ENCODE measurements at regions not wholly inside any gene's neighbourhood (a gene's known extent, or its start where the extent isn't known, plus 50 kb on each side); places are given as distances from the start of the nearest gene placed in this dataset.
"Not testable (repeated sequence)": the region's sequence is repeated elsewhere in the genome, so short reads cannot be mapped to it uniquely, and the experiment has no call there.

DNA sequence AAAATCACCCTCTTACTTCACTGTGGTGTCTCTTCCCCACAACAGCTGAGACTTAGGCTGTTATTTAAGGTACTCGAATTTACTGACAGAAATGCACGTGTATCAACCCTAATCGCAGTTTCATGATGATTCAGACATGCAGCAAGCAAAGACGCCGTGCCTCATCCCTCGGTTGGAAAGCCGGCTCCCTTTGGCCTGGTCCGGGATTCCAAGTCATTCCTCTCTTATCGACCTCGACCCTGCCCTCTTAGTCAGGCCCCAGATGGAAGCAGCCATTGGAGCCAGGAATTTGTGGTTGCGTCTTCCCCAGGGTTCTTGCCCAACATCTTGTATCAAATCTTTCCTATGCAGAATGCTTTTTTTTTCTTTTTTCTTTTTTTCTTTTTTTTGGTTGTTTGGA lies 229.5 kb downstream of the GATA3 start:
- no peak for DNase-seq

DNA sequence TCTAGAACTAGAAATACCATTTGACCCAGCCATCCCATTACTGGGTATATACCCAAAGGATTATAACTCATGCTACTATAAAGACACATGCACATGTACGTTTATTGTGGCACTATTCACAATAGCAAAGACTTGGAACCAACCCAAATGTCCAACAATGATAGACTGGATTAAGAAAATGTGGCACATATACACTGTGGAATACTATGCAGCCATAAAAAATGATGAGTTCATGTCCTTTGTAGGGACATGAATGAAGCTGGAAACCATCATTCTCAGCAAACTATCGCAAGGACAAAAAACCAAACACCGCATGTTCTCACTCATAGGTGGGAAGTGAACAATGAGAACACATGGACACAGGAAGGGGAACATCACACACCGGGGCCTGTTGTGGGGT lies 231.5 kb downstream of the GATA3 start:
- DNase-seq: not testable (repeated sequence)

DNA sequence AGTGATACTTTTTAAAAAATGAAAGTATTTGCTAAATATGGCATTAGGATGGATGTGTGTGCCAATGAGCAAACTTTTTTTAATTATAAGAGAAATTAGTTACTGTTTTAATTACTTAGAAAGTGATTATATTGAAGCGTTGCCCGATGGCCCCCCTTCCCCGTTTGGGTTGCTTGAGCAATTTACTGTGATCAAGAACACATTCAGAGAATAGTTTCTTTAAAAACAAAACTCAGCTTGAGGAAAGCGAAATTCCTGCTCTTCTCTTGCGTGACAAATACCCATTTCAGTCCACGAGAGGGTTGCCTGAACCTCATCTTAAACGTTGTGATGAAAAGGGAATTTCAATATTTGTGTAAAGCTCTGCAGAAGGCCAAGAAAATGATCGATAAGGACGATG lies 234.1 kb downstream of the GATA3 start:
- DNase-seq: no peak

DNA sequence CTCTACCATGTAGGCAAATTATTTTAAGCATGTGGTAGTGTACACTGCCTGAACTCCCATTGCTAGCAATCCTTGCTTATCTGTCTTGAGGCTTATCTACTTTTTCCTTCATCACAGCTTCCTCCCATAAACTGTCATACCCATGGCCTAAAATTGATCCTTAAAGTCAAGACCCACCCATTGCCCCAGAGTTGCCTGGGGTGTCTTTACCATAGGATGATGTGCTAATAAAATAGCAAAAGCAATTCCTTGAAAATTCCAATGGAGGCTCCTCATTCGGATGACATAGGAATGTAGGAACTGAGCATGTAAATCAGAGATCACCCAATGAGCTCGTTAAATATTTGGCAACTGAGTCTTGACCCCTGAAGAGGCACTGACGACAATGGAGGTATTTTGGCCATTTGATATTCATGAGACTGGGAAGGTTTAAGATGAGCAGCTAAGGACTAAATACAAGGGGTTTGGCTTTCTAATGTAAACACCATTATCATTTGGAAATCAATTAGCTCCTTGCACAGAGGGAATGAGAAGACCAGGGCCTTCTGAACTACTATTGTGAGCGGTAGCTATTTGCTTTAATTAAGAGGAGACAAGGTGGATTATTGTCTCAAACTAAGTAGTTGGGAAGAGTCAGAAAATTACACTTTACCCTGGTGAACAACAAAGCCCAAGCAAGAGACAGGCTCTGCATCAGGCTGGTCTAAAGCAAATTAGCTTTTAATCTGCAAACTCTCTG lies 234.9 kb downstream of the GATA3 start:
- DNase-seq: no peak

DNA sequence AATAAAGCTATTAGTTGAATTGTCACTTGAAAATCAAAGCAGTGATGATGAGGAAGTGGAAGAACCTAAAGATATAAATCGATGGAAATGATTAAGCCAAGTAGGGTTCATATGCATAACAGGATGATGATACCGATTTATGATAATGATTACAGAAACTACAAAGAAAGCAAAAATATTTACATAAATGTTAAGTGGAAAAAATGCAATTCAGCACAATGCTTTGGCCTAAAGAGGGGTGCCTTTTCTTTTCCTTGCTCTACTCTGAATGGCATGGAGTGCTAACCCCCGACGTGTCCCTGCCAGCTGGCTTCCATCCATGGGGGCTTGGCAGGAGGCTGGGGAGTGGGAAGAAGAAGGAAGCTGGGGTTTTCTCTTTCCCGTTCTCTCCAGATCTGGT lies 240.3 kb downstream of the GATA3 start:
- DNase-seq: no peak

DNA sequence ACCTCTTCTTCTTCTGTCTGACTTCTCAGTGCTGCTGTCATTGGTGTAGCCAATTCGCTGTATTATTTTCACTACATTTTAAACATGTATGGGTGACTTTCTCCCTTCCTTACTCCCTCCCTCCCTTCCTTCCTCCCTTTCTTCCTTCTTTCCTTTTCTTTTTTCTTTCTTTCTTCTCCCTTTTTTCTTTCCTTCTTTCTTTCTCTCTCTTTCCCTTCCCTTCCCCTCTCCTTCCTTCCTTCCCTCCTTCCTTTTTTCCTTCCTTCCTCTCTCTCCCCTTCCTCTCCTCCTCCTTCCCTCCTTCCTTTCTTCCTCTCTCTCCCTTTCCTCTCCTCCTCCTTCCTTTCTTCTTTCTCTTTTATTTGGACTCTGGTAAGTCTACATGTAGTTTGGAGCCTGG lies 240.8 kb downstream of the GATA3 start:
- DNase-seq: no peak

DNA sequence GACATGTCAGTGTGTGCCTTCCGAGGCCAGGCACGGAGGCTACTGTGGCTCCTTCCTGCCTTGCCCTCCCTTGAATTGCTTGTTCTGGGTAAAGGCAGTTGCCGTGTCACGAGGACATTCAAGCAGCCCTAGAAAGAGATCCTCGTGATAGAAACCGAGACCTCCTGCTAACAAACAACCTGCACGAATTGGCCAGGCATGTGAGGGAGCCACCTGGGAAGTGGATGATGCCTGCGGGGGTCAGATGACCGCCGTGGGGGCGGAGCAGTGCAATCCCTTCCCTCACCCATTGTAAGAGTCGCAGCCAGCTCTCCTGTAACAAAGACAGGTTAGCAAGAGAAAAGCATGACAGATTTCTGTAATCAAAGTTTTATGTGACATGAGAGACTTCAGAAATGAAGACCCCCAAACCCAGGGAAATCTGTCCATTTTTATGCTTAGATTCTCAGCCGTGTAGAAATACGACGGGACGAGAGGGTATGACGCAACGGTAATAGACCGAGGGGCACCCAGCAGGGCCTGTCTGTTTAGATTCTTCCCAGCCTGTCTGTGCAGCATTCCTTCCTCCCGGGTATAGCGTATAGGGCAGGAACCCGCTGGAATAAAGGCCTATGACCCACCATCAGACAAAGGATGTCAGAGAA lies 241.7 kb downstream of the GATA3 start:
- DNase-seq: no peak

DNA sequence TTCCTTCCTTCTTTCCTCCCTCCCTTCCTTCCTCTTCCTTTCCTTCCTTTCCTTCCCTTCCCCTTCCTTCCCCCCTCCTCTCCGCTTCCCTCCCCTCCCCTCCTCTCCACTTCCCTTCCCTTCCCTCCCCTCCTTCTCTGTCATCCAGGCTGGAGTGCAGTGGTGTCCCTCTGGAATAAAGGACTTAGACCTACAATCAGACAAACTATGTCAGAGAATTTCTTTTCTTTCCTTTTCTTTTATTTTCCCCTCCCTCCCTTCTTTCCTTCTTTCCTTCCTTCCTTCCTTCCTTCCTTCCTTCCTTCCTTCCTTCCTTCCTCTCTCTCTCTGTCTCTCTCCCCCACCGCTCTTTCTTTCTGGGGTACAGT lies 242.2 kb downstream of the GATA3 start:
- no peak for DNase-seq

DNA sequence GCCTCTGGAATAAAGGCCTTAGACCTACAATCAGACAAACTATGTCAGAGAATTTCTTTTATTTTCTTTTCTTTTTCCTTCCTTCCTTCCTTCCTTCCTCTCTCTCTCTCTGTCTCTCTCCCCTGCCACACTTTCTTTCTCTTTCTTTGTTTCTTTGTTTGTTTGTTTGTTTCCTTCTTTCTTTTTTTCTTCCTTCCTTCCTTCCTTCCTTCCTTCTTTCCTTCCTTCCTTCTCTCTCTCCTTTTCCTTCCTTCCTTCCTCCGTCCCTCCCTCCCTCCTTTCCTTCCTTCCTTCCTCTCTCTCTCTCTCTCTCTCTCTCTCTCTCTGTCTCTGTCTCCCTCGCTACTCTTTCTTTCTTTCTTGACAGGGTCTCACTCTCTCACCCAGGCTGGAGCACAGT lies 242.6 kb downstream of the GATA3 start:
- no peak for DNase-seq

DNA sequence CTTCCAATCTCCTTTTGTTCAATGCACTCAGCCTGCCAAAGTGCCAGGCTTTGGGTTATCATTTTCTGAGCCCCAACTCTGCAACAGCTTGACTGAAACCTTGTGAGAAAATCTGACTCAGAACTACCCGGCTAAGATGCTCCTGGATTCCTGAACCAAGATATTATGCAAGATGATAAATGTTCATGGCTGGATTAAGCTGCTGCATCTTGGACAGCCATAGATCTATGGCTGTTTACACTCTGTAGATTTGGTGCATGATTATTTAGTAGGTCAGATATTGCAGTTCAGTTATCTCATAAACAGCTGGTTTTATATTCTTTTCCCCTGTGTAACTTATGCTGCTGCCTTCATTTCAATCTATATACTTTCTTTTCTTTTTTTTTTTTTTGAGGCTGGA lies 243.5 kb downstream of the GATA3 start:
- no peak for DNase-seq

DNA sequence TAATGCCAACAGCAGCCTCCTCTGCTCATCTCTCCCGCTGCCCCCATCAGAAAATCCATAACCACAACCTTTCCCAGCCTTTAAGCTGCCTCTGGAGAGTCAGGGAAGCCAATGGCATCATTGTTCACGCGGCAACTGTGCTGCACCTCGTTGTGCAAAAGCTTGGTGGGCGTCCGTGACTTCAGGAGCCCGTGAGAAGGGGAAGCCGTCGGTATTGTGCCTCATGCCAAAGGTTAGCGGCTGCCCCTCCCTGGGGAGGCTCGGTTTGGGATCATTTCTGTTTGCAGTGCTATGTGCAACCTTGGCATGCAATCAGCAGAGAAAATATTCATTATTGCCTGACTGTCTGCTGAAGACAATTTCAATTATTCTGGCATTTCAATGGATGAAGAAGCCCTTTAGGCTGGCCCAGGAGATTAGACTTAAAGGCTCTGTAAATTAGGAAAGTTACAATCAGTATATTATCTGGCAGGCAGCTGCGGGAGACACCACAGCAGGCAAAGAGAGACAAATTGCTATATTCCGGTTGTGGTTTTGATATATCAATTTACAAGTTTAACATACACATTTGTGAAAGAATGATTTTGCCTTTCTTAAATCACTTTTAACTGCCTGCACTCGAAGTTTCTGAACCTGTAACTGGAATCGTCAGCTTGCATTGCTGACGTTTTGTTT lies 244.5 kb downstream of the GATA3 start:
- no peak for DNase-seq

DNA sequence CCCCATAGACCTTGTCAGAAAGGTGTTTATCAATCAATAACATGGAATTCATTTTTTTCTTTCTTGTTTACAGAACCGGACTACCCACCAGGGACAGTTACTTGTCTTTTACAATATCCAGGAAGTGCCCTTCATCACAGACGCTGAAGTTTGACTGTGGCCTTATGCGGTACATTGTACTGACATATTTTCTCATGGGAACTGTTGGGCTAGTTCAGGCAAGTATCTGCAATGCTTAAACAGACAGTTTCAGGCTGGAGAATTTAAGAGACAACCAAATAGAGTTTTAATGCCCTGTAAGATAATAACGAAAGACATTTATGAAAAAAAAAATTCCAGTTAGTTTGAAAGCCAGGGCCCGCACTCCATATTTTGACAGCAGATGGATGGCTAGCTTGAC lies 246.4 kb downstream of the GATA3 start:
- DNase-seq: no peak

DNA sequence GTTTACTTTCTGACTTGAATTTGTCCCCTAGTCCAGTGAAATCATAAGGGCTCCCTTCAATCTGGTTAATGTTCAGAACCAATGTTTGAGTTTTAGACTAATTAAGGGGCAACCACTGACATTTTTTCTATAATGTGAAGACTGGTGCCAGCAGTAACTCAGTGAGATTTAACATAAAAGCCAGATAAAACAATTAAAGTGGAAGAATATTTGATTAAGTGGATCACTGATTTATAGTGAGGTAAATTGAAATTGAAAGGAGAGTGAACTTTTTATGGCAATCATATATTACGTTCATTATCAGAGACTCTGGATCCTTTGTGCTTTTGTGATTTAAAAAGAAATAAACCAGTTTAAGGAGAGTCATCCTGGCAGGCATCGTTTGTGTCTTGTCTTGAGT lies 246.8 kb downstream of the GATA3 start:
- no peak for DNase-seq

DNA sequence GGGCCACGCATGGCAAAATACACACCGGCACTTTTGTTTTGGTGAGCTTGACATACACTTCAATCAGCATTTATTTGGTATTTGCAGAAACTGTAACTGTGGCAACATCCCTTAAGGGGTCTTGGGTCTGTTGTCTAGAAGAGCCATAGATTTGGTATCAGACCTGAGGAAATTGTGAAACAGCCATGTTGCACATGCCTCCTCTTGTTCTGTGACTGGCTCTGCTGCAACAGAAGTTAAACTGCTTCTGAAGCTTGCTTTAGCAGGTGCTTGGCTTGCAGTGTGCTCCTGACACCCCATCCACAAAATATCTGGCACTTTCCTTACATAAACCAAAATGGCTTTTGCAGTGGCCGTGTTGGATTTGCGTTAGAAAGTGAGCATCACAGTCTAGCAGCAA lies 247.3 kb downstream of the GATA3 start:
- DNase-seq: no peak

DNA sequence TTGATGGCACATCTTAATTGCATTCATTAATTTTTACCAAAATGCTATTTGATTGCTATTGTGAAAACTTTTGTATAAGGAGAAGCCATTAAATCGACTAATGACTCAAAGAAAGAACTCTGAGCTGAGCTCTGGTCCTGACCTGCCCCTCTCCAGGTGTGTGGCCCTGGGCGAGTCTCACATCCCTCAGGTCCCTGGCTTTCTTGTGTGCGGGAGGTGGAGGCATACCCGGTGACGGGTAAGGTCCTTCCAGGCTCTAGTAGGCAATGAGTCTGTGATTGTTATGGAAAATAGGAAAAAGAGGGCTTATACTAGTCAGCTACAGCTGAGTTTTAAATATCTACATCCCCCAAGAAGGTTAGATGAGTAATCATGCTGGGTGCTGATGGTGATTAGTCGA lies 248.1 kb downstream of the GATA3 start:
- DNase-seq: no peak

DNA sequence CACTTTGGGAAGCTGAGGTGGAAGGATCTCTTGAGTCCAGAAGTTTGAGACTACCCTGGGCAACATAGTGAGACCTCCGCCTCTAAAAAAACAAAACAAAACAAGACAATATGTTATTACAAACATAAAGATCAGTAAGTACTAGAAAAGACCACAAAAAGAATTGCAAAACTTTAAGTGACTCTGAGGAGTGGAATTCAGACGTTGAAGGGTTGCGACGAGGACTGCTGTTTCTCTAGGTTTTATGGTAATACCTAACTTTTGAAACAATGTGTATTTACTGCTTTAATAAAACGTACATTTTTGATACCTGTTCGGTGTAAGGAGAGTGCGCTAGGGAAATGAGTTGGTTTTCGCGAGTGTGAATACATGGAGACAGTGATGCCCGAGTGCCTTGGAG lies 250.4 kb downstream of the GATA3 start:
- no peak for DNase-seq

DNA sequence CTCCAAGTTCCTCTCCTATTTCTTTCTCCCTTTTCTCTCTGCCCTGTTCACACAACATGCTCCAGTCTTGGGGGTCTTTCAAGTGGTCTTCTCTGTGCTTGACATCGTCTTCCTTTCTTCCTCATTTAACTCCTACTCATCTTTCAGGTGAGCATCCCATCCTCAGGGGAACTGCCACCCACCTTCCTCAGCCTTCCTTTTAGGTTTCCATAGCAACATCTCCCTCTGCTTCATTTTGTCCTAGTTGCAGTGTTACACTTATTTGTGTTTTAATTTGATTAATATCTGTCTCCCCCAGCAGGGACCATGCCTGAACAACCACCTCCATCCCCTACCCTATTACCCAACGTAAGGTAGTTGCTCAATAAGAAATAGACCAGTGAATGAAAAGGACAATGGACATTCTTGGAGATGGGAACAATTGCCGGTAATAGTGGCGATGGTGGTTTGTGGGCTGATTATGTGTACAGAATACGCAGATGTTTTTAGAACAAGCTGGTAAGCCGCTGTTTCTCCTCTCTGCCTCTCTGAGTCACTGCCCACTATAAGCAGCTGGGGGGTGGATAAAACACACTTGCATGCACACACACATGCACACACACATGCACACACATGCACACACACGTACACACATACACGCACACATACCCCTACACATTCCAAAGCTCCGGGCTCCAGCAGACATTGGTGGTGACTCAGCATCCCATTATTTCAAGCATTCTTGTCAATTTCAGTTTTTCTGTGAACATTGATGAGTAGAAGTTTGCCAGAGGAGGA lies 251.6 kb downstream of the GATA3 start:
- no peak for DNase-seq

DNA sequence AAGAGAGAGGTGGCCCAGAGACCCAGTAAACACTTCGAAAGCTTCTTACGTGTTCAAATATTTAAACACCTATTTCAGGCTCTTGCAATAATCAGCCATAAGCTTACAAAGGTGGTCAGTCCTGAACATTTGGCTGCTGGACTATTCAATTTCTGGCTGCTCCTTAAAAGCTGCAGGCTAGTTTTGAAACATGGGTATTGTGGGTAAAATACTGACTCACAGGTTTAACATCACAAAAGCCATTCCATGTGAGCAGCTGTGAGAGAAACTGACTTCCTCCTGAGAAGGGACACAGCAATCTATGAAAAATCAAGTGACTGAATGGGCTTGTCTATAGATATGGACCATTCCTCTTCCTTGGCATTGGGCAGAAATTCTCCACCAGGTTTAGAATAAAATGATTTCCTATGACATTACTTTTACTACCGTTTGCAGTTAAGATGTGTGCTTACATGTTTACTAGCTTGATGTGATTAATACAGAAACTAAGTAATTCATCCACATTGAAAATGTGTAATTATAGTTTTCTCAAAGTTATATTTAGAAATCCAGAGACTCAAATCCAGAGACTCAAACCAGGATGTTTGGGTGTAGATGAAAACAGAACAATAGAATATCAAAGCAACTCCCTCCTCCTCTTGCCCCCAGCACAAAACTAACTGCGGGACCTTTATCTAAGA lies 252.3 kb downstream of the GATA3 start:
- no peak for DNase-seq

DNA sequence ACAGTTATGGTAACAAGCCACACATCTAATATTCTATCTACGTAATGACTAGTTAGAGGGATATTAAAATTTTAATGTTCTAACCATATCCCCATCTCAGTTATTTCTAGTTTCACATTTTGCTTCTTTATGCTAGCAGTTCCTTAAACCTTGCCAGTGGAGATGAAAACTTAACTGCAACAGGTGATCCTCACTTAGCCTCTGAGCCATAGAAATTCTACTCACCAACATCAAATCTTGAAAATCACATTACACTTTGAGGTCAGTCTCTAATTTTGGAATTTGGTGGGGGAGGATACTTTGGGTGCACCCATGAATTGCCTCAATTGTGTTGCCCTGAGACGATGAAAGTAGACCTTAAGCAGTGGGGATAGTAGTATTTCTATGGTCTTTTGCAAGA lies 256.4 kb downstream of the GATA3 start:
- no peak for DNase-seq

DNA sequence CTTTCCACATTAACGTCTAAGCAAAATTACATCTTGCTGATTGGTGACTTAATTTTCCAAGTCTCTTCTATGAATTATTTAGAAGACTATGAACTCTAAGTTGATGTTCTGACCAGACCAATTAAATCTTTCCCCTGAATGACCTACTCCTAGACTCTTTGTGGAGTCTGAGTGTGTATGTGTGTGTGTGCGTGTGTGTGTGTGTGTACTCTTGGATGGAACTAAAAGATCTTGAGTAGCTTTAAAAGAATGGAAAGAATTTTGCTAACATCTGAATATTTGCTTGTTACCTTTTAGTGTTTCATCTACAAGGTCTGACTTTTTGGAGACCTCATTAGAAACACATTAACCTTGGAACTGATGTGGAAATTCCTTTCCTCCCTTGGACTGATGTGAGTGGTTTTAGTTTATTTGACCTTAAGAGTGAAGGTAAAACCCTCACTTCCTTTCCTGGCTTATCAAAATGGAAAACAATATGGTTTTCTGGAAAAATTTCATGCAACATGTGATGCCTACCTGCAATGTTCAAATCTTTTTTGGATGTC lies 257.1 kb downstream of the GATA3 start:
- DNase-seq: no peak

DNA sequence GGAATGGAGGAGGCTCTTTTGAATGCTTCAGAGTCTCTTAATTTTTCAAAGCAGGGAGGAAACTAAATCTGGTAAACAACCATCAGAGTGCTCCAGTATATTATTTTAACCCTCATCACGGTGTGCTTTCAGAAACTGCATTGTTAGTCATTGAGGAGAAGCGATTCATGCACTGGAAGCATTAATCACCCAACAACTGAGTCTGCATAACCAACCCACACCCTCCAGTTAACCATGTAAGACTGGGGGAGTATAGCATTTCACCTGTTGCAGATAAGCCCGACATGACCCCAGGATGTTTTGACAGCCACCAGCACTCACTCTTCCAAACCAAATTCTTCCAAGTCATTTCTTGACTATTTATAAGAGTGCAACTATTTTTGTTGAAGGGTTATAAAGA lies 257.6 kb downstream of the GATA3 start:
- no peak for DNase-seq

DNA sequence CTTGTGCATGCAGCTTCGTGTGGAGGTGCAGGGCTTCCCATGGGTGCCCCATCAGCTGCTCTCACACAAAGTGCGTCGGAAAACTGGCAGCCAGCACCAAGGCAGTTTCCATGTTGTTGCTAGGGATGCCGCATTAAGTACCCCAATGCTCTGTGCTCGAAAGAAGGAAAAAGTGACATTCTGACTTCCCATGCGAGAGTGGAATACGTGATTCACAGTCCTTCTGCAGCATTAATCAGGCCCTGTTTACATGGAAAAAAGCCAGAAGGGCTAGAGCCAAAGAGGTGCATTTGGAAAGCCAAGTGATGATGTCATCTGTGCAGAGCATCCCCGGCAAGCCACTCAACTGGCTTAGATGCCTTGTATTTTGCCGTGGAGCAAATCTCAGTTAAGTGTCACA lies 258.3 kb downstream of the GATA3 start:
- DNase-seq: no peak

DNA sequence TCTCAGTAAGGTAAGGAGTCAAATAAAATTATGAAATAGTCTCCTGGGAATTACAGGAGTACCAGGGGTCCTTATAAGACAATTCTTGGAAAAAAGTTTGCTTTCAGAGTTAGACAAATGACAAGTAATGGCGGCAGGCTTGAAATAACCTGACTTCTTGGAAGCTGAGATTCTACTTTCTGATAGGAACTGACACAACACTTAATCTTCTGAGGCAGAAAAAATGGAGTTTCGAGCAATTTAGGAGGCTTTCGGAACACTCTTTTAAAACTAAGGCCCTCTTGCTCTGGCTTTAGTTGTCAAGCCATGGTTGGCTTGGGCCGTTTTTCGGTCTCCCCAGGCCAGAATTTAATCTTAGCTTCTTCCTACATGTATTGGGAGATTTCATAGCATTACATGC lies 260.0 kb downstream of the GATA3 start:
- no peak for DNase-seq

Measured in DMS53 (cell line).